Astrocyte (in vitro differentiated cells and primary cell): ENCODE measurements at regions not wholly inside any gene's neighbourhood (a gene's known extent, or its start where the extent isn't known, plus 50 kb on each side); places are given as distances from the start of the nearest gene placed in this dataset.

Experiments
- DNase-seq: peaks from one replicate; pipeline ENCODE4 v3.0.0-alpha.2; 2010; ENCODE audit warnings: low read depth
- FAIRE-seq: peaks from 2 replicates; lab custom pipeline; 2011; peaks lifted over from hg19 to GRCh38; lab: Jason Lieb, UNC
- H2AFZ ChIP-seq: 2 replicates; pipeline ENCODE4 v1.6.0; 2012; ENCODE audit warnings: low read depth, low read length, inconsistent platforms
- H3K27ac ChIP-seq: 2 replicates; pipeline ENCODE4 v1.5.1; 2011; ENCODE audit warnings: low read depth, low read length, inconsistent platforms
- H3K27me3 ChIP-seq: 2 replicates; pipeline ENCODE4 v1.6.0; 2011; ENCODE audit warnings: low read length, inconsistent platforms; ENCODE audit not compliant: insufficient read depth
- H3K36me3 ChIP-seq: 2 replicates; pipeline ENCODE4 v1.5.1; 2011; ENCODE audit warnings: low read length, inconsistent platforms; ENCODE audit not compliant: insufficient read depth
- H3K4me1 ChIP-seq: 2 replicates; pipeline ENCODE4 v1.5.1; 2011; ENCODE audit warnings: low read length, inconsistent platforms; ENCODE audit not compliant: insufficient read depth
- H3K4me2 ChIP-seq: 2 replicates; pipeline ENCODE4 v1.6.0; 2012; ENCODE audit warnings: low read length, inconsistent platforms
- H3K4me3 ChIP-seq: 2 replicates; pipeline ENCODE4 v1.5.1; 2011; ENCODE audit warnings: low read depth, mild to moderate bottlenecking, low read length, inconsistent platforms; ENCODE audit not compliant: insufficient read depth
- H3K79me2 ChIP-seq: 2 replicates; pipeline ENCODE4 v1.6.0; 2012; ENCODE audit warnings: mild to moderate bottlenecking, low read length, inconsistent platforms; ENCODE audit not compliant: insufficient read depth
- H3K9ac ChIP-seq: 2 replicates; pipeline ENCODE4 v1.6.0; 2012; ENCODE audit warnings: mild to moderate bottlenecking, low read length, inconsistent platforms
- H3K9me3 ChIP-seq: 2 replicates; pipeline ENCODE4 v1.5.1; 2012; ENCODE audit warnings: low read depth, mild to moderate bottlenecking, low read length, inconsistent platforms; ENCODE audit not compliant: insufficient read depth
- H4K20me1 ChIP-seq: 2 replicates; pipeline ENCODE4 v1.6.0; 2012; ENCODE audit warnings: low read length, inconsistent platforms; ENCODE audit not compliant: insufficient read depth
- H3K27ac Mint-ChIP-seq: one replicate; pipeline ENCODE4 v1.8.0; 2021; ENCODE audit warnings: mild to moderate bottlenecking, mixed read lengths; ENCODE audit not compliant: unreplicated experiment
- H3K27me3 Mint-ChIP-seq: one replicate; pipeline ENCODE4 v1.8.0; 2021; ENCODE audit warnings: low read depth, mixed read lengths; ENCODE audit not compliant: unreplicated experiment
- H3K36me3 Mint-ChIP-seq: one replicate; pipeline ENCODE4 v1.8.0; 2021; ENCODE audit warnings: low read depth, mixed read lengths; ENCODE audit not compliant: unreplicated experiment
- H3K4me1 Mint-ChIP-seq: one replicate; pipeline ENCODE4 v1.8.0; 2021; ENCODE audit warnings: low read depth, mixed read lengths; ENCODE audit not compliant: unreplicated experiment
- H3K4me3 Mint-ChIP-seq: one replicate; pipeline ENCODE4 v1.8.0; 2021; ENCODE audit warnings: mild to moderate bottlenecking, moderate library complexity, mixed read lengths; ENCODE audit not compliant: unreplicated experiment
- H3K9me3 Mint-ChIP-seq: one replicate; pipeline ENCODE4 v1.8.0; 2021; ENCODE audit warnings: mild to moderate bottlenecking, mixed read lengths; ENCODE audit not compliant: unreplicated experiment
- EZH2 ChIP-seq: IDR thresholded peaks from 2 replicates; pipeline ENCODE4 v1.6.1; 2012; ENCODE audit warnings: mild to moderate bottlenecking, low read length, inconsistent platforms; ENCODE audit not compliant: insufficient read depth
- TF ChIP-seq, protein P1 (sequence below): IDR thresholded peaks from 2 replicates; pipeline ENCODE4 v1.5.1; 2011; ENCODE audit warnings: low read depth, mild to moderate bottlenecking, inconsistent platforms, low read length, moderate library complexity; ENCODE audit not compliant: insufficient read depth

DNA sequence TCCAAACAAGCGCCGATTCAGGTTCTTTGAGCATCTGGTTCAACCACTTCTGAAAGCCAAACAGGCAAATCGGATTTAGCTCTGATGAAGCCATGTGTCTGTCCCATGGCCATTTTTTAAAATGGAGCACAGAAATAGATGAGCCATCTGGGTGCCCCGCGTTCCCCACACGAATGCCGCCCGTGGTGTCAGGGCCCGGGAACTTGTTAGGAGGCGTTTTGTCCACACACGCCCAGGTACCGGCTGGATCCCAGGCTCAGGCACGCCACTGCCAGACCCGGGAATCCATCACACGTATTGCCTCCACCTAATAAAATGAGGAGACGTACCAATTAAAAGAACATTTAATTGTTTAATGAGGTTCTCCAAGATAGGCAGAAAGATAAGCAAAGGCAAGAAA lies 374.4 kb upstream of the SALL3 start:
- Histone ChIP-seq H3K4me2 (no peak overlapping the region), H3K27me3 (no peaks in the 10 kb centered on the region), H3K4me1 (no peaks in the 10 kb centered on the region), H3K9me3 (peaks cover 15% of the 10 kb centered on the region), H2AFZ (no peak overlapping the region), H3K27ac (no peak overlapping the region), H3K4me3 (no peak overlapping the region), H3K9ac (no peak overlapping the region), H3K36me3 (no peaks in the 10 kb centered on the region), H3K79me2 (no peaks in the 10 kb centered on the region), H4K20me1 (no peaks in the 10 kb centered on the region)
- DNase-seq (no peak), FAIRE-seq (no peak)
- H3K9me3 Mint-ChIP-seq, result peaks cover 25% of the 10 kb centered on the region
- no peak overlapping the region for H3K27ac Mint-ChIP-seq
- H3K36me3 Mint-ChIP-seq, result no peaks in the 10 kb centered on the region
- H3K4me3 Mint-ChIP-seq, result no peak overlapping the region
- no peak for TF ChIP-seq EZH2
- TF ChIP-seq, protein P1, sequence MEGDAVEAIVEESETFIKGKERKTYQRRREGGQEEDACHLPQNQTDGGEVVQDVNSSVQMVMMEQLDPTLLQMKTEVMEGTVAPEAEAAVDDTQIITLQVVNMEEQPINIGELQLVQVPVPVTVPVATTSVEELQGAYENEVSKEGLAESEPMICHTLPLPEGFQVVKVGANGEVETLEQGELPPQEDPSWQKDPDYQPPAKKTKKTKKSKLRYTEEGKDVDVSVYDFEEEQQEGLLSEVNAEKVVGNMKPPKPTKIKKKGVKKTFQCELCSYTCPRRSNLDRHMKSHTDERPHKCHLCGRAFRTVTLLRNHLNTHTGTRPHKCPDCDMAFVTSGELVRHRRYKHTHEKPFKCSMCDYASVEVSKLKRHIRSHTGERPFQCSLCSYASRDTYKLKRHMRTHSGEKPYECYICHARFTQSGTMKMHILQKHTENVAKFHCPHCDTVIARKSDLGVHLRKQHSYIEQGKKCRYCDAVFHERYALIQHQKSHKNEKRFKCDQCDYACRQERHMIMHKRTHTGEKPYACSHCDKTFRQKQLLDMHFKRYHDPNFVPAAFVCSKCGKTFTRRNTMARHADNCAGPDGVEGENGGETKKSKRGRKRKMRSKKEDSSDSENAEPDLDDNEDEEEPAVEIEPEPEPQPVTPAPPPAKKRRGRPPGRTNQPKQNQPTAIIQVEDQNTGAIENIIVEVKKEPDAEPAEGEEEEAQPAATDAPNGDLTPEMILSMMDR, result no peak
- H3K27me3 Mint-ChIP-seq, result no peaks in the 10 kb centered on the region
- H3K4me1 Mint-ChIP-seq, result no peaks in the 10 kb centered on the region

DNA sequence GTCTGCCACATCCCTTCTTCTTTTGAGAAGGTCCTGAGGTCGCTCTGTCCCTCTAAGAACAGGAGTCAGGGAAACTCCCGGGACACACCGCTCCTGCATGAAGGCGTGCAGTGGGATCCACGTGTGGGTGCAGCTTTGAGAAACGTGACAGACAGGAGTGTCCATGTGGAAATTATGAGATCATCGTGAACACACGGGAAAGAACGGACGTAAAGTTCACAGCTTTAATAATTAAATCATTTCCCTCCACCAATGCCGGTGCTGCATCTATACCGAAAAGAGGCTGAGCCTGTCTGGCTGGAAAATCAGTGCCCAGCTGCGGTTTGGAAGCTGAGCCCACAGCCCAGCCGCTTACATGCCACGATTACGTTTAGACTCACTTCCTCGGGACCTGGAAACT lies 372.4 kb upstream of the SALL3 start:
- H3K9me3 ChIP-seq, result peaks cover 13% of the 10 kb centered on the region
- Mint-ChIP-seq H3K4me1 (no peaks in the 10 kb centered on the region), H3K27me3 (no peaks in the 10 kb centered on the region), H3K4me3 (no peak overlapping the region), H3K27ac (no peak overlapping the region), H3K9me3 (peaks cover 17% of the 10 kb centered on the region), H3K36me3 (no peaks in the 10 kb centered on the region)
- no peak for FAIRE-seq
- H3K9ac ChIP-seq, result no peak overlapping the region
- H2AFZ ChIP-seq, result no peak overlapping the region
- no peaks in the 10 kb centered on the region for H3K36me3 ChIP-seq
- no peak overlapping the region for H3K4me3 ChIP-seq
- H3K27ac ChIP-seq, result no peak overlapping the region
- TF ChIP-seq EZH2, result no peak
- TF ChIP-seq, protein P1, result no peak
- H4K20me1 ChIP-seq, result no peaks in the 10 kb centered on the region
- no peaks in the 10 kb centered on the region for H3K4me1 ChIP-seq
- H3K79me2 ChIP-seq, result no peaks in the 10 kb centered on the region
- DNase-seq, result no peak
- no peak overlapping the region for H3K4me2 ChIP-seq
- H3K27me3 ChIP-seq, result no peaks in the 10 kb centered on the region

DNA sequence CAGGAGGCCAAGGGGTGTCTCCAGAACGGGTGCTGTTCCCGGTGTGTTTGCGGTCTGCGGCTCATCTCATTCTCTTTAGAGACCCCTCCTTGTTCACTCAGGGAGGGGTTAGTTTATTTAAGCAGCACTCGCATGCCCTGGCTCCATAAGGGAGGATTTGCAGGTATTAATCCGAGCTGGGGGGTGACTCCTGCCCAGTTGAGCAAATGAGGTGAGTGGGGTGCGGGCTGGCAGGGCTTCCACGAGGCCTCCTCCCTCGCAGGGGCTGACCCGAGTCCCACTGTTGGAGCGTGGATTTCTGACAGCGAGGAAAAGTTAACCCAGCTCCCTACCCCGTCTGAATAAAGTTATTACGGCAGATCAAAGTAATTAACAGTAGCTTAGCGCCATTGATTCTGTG lies 371.8 kb upstream of the SALL3 start:
- no peak for FAIRE-seq
- peaks cover 15% of the 10 kb centered on the region for H3K9me3 ChIP-seq

More for the DNA sequence above, 371.8 kb upstream of the SALL3 start:
- H3K36me3 Mint-ChIP-seq, result no peaks in the 10 kb centered on the region
- Histone ChIP-seq H3K27me3 (no peaks in the 10 kb centered on the region), H2AFZ (no peak overlapping the region), H3K9ac (no peak overlapping the region), H3K4me3 (no peak overlapping the region), H3K4me1 (no peaks in the 10 kb centered on the region), H4K20me1 (no peaks in the 10 kb centered on the region), H3K79me2 (no peaks in the 10 kb centered on the region), H3K36me3 (no peaks in the 10 kb centered on the region), H3K27ac (no peak overlapping the region), H3K4me2 (no peak overlapping the region)
- TF ChIP-seq, protein P1, result no peak
- TF ChIP-seq EZH2, result no peak
- H3K27me3 Mint-ChIP-seq, result no peaks in the 10 kb centered on the region
- H3K27ac Mint-ChIP-seq, result no peak overlapping the region
- DNase-seq, result no peak
- H3K4me1 Mint-ChIP-seq, result no peaks in the 10 kb centered on the region
- no peak overlapping the region for H3K4me3 Mint-ChIP-seq
- peaks cover 19% of the 10 kb centered on the region for H3K9me3 Mint-ChIP-seq
